Esophagus mucosa (tissue), 1 donor: ENCODE measurements at regions not wholly inside any gene's neighbourhood (a gene's known extent, or its start where the extent isn't known, plus 50 kb on each side); places are given as distances from the start of the nearest gene placed in this dataset.
A peak's percentile ranks its signal among the peaks of the same experiment; 100 is the strongest.

ENCODE experiments used
- ATAC-seq: fragments of 200-7000 bp; cut with Tn5 transposase; one replicate; pipeline ENCODE4 v1.9.1; 2020
- donor health status: DM: yes; HTN: yes; CAD: no.

- no peak for ATAC-seq
Measured at GRCh38 chr5:124644582-124644981, 101.9 kb downstream of the ZNF608 start.

- no peak for ATAC-seq
Measured at GRCh38 chr5:124644138-124644537, 102.3 kb downstream of the ZNF608 start.

- no peak for ATAC-seq
Measured at GRCh38 chr5:124643336-124643735, 103.1 kb downstream of the ZNF608 start.

DNA sequence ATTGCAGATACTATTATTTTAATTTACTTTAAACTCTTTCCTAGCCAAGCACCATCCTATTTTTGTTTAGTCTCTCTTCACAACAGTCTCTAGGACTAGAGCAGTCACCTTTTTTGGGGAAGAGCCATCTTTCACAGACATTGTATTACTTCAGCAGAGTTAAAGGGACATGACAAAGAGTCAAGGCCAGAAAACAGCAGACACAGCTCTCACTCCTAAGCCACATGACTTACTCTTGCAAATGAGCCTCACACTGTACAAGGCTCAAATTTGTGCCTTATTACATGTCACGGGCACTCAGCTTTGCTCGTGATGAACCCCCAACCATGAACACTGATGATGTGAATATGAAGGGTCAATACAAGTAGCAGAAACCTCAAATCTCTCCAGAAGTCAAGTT lies 104.3 kb downstream of the ZNF608 start:
- no peak for ATAC-seq

GRCh38 chr5:124641154-124641792 lies 105.2 kb downstream of the ZNF608 start:
- ATAC-seq = no peak

- ATAC-seq = no peak
Measured at GRCh38 chr5:124639095-124639665, 107.3 kb downstream of the ZNF608 start.

DNA sequence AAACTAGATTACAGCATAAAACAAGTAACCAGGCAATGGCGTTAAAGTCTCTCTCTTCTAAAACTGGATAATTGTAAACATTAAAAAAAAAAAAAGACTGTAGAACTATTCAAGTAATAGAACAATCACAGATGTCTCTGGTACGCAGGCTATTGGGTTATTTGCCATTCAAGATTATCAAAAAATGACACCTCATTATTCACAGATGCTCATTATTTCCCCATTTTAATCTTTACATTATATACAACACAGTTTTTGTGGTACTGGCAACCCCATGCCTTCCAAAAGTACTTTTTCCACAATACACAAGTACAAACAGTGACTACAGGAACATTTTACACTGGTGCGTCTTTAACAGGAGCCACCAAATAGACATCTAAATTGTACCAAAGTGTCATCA lies 109.4 kb downstream of the ZNF608 start:
- ATAC-seq = no peak

DNA sequence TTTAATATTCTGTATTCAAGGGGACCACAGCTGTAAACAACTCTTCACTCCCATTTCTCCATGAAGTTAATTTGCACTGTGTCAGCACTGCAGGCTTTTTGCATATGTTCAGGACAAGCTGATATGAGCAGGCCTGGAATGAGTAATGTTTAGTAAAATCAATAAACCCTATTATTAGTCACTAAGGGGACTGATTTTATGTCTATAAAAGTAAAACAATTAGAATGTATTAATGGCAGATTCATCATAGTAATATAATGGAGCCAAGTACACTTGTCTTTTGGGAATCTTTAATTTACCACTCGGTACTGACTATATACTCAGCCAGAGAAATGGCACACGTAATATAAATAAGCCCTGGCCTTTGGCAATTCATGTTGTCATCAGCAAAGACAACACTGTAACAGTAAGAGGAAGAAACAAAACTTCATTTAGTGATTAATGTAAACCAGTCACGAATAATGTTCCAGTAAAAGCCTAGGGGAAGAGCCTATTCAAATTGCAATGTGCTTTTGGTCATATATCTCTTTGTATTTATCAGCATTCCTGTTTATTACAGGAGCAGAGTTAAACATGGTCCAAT lies 111.6 kb downstream of the ZNF608 start:
- ATAC-seq = peak; percentile 54

GRCh38 chr5:124634228-124634739 lies 112.2 kb downstream of the ZNF608 start:
- no peak for ATAC-seq

GRCh38 chr5:124633209-124633608 lies 113.2 kb downstream of the ZNF608 start:
- ATAC-seq = no peak

DNA sequence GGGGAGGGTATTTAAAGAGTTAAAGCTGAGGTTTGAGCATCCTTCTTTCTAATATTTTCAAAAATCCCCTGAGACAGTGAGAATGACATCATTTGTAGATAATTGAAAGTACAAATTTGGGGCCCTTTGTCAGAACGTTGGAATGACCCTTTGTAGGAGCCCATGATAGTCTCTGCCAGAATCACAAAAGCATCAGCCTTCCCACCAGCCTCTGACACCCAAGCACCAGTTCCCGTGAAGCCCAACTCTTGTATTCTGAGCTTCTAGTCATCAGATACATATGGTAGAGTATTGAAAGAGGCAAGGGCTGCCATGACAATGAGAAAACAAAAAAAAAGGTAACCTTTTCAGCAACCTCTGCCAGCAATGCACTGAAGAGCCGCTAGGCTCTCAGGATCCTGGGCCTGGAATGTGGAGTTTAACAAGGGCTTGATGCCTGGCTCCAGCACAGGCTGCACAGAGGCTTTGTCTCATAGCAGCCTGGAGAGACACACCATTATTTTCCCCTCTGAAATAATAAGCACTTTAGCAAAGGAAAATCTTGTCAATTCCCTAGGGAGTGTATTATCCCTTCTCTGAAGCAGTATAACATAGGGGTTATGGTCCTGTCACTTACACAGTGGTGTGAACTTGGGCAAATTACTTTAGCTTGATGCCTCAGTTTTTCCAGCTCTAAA lies 114.4 kb downstream of the ZNF608 start:
- ATAC-seq = no peak

- no peak for ATAC-seq
Measured at GRCh38 chr5:124630767-124631704, 115.4 kb downstream of the ZNF608 start.

DNA sequence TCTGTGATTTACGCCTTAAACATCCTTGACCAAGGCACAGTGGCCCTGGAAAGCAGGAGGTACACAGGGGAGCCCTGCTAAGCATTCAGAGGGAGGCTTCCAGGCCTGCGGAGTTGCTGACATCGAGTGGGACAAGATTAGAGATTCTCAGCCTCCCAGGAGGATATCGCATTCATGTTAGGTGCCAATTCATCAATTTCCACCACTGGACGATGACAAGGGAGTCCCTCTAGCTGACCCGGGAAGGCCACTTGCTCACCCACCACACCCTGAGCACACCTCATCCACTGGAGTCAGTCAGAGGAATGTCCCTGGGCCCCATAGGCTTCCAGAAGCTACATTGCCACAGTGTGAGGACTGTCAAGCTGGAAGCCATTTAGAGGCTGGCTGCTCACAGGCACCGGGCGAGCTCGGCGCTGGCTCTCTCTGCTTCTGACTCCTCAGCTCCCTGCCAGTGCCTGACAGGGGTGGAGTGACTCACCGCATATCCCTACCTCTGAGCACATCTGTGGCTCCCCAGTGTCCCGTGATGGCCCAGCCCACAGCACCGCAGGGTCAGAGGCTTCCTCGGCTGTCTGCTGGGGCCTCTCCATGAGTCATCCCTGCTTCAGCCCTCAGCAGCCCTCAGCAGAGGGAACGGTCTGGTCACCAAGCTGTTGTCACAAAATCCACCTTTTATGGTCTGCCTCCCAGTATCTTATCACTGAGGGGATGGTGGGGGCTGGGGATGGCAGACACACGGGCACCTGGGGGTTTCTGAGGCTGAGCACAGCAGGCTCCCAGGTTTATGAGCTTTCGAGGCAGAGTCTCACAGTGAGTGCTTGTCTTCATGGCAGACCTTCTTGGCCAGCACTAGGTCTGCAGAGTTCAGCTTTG lies 117.5 kb downstream of the ZNF608 start:
- peak; percentile 82 for ATAC-seq

- ATAC-seq = no peak
Measured at GRCh38 chr5:124627815-124628595, 118.4 kb downstream of the ZNF608 start.

DNA sequence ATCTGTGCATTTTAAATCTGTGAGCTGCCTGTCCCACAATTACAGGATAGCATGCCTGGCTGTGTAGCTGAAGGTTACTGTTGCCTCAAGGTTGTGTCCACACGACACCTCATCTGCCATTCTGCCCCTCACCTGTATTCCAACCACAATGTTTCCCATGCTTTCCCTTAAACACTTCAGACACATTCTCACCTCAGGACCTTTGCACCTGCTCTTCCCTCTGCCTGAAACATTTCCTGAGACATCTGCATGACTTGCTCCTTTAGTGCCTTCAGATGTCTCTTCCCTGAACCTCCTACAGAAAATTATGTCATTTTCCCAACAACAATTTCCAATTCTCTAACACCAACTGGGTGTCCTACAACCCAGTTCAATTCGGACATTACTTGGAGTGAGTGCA lies 120.4 kb downstream of the ZNF608 start:
- no peak for ATAC-seq

GRCh38 chr5:124623265-124623664 lies 123.2 kb downstream of the ZNF608 start:
- ATAC-seq = no peak

- no peak for ATAC-seq
Measured at GRCh38 chr5:124622851-124623250, 123.6 kb downstream of the ZNF608 start.

DNA sequence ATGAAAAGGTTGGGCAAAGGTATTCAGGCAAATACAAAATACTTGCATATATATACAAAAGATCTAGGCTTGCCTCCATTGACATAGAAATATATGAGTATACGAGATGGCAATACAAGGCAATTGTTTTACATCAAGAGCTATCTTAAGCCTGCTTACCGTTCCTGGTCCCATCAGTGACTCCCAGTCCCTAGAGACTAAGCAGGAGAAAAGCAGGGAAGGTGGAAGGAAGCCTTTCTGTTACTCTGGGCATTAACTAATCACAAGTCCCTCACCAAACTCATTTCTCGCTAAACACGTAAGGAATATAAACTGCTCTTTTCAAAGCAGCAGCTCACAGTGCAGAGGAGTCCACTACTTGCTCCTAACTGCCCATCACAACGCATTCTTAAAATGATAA lies 125.2 kb downstream of the ZNF608 start:
- no peak for ATAC-seq

DNA sequence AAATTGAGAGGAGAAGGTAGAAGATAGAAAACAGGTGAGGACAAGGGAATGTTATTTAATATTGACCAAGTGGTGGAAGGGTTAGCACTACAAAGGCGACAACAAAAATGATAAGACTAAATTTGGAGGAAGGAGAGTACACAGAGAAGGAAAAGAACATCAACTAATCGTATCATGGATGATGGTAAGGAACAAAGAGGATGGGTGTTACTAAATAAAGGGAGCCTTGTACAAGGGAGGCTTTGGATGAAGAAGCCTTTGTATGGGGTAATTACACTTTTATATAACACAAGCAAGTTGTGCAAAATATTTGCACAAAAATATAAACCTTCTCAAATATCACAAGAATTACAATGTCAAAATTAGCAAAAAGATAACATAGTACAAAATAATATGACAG lies 125.7 kb downstream of the ZNF608 start:
- ATAC-seq = no peak

- no peak for ATAC-seq
Measured at GRCh38 chr5:124619121-124619520, 127.3 kb downstream of the ZNF608 start.

- no peak for ATAC-seq
Measured at GRCh38 chr5:124617787-124618186, 128.7 kb downstream of the ZNF608 start.
